ENCODE measurements at regions not wholly inside any gene's neighbourhood (a gene's known extent, or its start where the extent isn't known, plus 50 kb on each side); places are given as distances from the start of the nearest gene placed in this dataset.

DNA sequence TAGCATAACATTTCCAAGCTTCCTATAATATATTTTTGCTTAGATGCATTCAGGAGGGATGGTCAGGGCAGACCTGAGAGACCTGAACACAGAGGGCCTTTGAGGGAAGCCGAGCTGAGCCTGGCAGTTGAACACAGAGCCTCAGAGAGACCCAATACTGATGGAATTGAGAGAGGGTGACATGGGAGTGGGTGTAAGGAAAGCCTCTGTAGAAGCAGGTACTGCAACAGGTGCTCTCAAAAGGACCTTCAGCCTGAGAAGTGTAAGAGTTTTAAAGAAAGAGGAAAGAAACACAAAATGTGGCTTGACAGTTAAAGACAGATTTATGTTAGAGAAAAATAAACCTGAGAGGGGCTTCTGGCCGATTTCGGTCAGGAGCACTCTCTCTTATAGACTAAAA is 73.9 kb upstream of the PGBD5 start:
- no peak overlapping the region for H3K4me3 ChIP-seq (ENCODE audit: low read depth in 1 of 3, low read length in 3 of 3)
- H3K4me1 ChIP-seq (ENCODE audit: control insufficient read depth in 4 of 4, insufficient read depth in 4 of 4, low read length in 3 of 4), result no peaks in the 10 kb centered on the region
- H3K9me3 ChIP-seq (ENCODE audit: control insufficient read depth in 4 of 4, low read length in 3 of 4), result no peaks in the 10 kb centered on the region
- no peaks in the 10 kb centered on the region for H3K36me3 ChIP-seq (ENCODE audit: control insufficient read depth in 4 of 4, insufficient read depth in 3 of 4, low read depth in 1 of 4, low read length in 3 of 4)
- TF ChIP-seq RXRA (IDR thresholded peaks at IDR 0.05) (no peak), FOXA1 (IDR thresholded peaks at IDR 0.05) (no peak), YY1 (IDR thresholded peaks at IDR 0.05) (no peak), GABPA (IDR thresholded peaks at IDR 0.05 in 1 of 2, conservative IDR thresholded peaks at IDR 0.05 in 1 of 2) (no peak), HNF4G (IDR thresholded peaks at IDR 0.05) (no peak), NR2F2 (IDR thresholded peaks at IDR 0.05) (no peak), RAD21 (IDR thresholded peaks at IDR 0.05) (no peak), FOXA2 (IDR thresholded peaks at IDR 0.05) (no peak), TAF1 (conservative IDR thresholded peaks at IDR 0.05) (no peak)
- TF ChIP-seq, protein P1, sequence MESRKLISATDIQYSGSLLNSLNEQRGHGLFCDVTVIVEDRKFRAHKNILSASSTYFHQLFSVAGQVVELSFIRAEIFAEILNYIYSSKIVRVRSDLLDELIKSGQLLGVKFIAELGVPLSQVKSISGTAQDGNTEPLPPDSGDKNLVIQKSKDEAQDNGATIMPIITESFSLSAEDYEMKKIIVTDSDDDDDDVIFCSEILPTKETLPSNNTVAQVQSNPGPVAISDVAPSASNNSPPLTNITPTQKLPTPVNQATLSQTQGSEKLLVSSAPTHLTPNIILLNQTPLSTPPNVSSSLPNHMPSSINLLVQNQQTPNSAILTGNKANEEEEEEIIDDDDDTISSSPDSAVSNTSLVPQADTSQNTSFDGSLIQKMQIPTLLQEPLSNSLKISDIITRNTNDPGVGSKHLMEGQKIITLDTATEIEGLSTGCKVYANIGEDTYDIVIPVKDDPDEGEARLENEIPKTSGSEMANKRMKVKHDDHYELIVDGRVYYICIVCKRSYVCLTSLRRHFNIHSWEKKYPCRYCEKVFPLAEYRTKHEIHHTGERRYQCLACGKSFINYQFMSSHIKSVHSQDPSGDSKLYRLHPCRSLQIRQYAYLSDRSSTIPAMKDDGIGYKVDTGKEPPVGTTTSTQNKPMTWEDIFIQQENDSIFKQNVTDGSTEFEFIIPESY (IDR thresholded peaks at IDR 0.05), result no peak
- TF ChIP-seq, protein P2, sequence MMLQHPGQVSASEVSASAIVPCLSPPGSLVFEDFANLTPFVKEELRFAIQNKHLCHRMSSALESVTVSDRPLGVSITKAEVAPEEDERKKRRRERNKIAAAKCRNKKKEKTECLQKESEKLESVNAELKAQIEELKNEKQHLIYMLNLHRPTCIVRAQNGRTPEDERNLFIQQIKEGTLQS (IDR thresholded peaks at IDR 0.05), result no peak
- TF ChIP-seq, protein P3, sequence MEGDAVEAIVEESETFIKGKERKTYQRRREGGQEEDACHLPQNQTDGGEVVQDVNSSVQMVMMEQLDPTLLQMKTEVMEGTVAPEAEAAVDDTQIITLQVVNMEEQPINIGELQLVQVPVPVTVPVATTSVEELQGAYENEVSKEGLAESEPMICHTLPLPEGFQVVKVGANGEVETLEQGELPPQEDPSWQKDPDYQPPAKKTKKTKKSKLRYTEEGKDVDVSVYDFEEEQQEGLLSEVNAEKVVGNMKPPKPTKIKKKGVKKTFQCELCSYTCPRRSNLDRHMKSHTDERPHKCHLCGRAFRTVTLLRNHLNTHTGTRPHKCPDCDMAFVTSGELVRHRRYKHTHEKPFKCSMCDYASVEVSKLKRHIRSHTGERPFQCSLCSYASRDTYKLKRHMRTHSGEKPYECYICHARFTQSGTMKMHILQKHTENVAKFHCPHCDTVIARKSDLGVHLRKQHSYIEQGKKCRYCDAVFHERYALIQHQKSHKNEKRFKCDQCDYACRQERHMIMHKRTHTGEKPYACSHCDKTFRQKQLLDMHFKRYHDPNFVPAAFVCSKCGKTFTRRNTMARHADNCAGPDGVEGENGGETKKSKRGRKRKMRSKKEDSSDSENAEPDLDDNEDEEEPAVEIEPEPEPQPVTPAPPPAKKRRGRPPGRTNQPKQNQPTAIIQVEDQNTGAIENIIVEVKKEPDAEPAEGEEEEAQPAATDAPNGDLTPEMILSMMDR (IDR thresholded peaks at IDR 0.05; ENCODE audit: low read depth, low read length, missing input control), result no peak
- no peak for DNase-seq (ENCODE audit: low spot score)
- H3K9ac ChIP-seq (ENCODE audit: low read depth in 1 of 2, low read length in 2 of 2), result no peak overlapping the region
- WGBS, result 88% methylated on average over 3 of the region's 3 CpGs
- H3K27me3 ChIP-seq (ENCODE audit: control insufficient read depth in 4 of 4, insufficient read depth in 4 of 4, low read length in 3 of 4), result no peaks in the 10 kb centered on the region
- no peak overlapping the region for H3K27ac ChIP-seq (ENCODE audit: low read depth in 1 of 2, low read length in 2 of 2)

DNA sequence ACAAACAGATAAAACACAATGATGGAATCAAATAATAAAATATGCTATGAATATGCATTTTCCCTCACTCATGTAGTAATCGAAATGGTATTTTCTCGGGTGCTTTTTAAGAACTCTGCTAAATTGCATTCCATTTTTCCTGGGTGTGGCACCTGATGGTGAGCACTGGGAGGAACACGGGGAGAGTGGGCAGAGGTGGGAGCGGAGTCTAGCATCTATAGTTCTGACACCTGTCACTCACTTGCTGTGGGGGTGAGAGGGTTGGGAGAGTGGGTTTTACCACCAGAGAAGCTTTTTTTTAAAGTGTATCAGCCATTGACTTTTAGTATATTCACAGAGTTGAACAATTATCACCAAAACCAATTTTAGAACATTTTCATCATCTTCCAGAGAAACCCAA is 73.4 kb upstream of the PGBD5 start:
- TF ChIP-seq GABPA (IDR thresholded peaks at IDR 0.05 in 1 of 2, conservative IDR thresholded peaks at IDR 0.05 in 1 of 2), result no peak
- H3K27me3 ChIP-seq (ENCODE audit: control insufficient read depth in 4 of 4, insufficient read depth in 4 of 4, low read length in 3 of 4), result no peaks in the 10 kb centered on the region
- DNase-seq (ENCODE audit: low spot score), result no peak
- no peaks in the 10 kb centered on the region for H3K36me3 ChIP-seq (ENCODE audit: control insufficient read depth in 4 of 4, insufficient read depth in 3 of 4, low read depth in 1 of 4, low read length in 3 of 4)
- no peak overlapping the region for H3K4me3 ChIP-seq (ENCODE audit: low read depth in 1 of 3, low read length in 3 of 3)
- H3K9ac ChIP-seq (ENCODE audit: low read depth in 1 of 2, low read length in 2 of 2), result no peak overlapping the region
- H3K27ac ChIP-seq (ENCODE audit: low read depth in 1 of 2, low read length in 2 of 2), result no peak overlapping the region
- 91% methylated on average over 4 of the region's 4 CpGs for WGBS
- H3K4me1 ChIP-seq (ENCODE audit: control insufficient read depth in 4 of 4, insufficient read depth in 4 of 4, low read length in 3 of 4), result no peaks in the 10 kb centered on the region
- H3K9me3 ChIP-seq (ENCODE audit: control insufficient read depth in 4 of 4, low read length in 3 of 4), result no peaks in the 10 kb centered on the region

DNA sequence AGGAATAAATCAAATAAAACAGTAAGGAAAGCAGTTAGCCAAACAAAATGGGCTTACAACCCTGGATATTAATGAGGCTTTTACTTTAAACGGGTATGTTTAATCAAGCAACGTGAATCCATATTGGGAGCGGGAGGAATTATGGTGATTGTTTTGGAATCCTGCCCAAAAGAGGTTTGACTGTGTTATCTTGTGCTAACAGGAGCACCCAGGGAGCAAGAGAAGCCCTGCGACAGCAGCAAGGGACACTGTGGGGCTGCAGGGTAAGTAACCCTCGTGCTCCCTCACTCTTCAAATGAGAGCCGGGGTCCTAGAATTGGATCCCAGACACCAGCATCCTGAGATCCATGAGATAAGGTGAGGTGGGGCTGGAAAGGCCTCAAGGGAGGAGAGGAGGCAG is 72.6 kb upstream of the PGBD5 start:
- WGBS, result 28% methylated on average over 6 of the region's 6 CpGs
- Histone ChIP-seq H3K9me3 (ENCODE audit: control insufficient read depth in 4 of 4, low read length in 3 of 4) (no peaks in the 10 kb centered on the region), H3K27ac (ENCODE audit: low read depth in 1 of 2, low read length in 2 of 2) (no peak overlapping the region), H3K27me3 (ENCODE audit: control insufficient read depth in 4 of 4, insufficient read depth in 4 of 4, low read length in 3 of 4) (no peaks in the 10 kb centered on the region), H3K9ac (ENCODE audit: low read depth in 1 of 2, low read length in 2 of 2) (no peak overlapping the region), H3K4me1 (ENCODE audit: control insufficient read depth in 4 of 4, insufficient read depth in 4 of 4, low read length in 3 of 4) (no peaks in the 10 kb centered on the region), H3K4me3 (ENCODE audit: low read depth in 1 of 3, low read length in 3 of 3) (no peak overlapping the region), H3K36me3 (ENCODE audit: control insufficient read depth in 4 of 4, insufficient read depth in 3 of 4, low read depth in 1 of 4, low read length in 3 of 4) (no peaks in the 10 kb centered on the region)
- DNase-seq (ENCODE audit: low spot score), result no peak
- TF ChIP-seq, protein P1 (IDR thresholded peaks at IDR 0.05), result no peak
- TF ChIP-seq HNF4A (conservative IDR thresholded peaks at IDR 0.05) (no peak), YY1 (IDR thresholded peaks at IDR 0.05) (no peak), HNF4G (IDR thresholded peaks at IDR 0.05) (no peak)
